ENCODE measurements at regions not wholly inside any gene's neighbourhood (a gene's known extent, or its start where the extent isn't known, plus 50 kb on each side); places are given as distances from the start of the nearest gene placed in this dataset.

- DNase-seq, result no peak
- Histone ChIP-seq H3K27ac (no peak overlapping the region), H3K4me3 (no peak overlapping the region), H3K36me3 (no peaks in the 10 kb centered on the region), H3K27me3 (no peaks in the 10 kb centered on the region), H3K4me1 (no peaks in the 10 kb centered on the region), H3K9me3 (no peaks in the 10 kb centered on the region)
- in situ Hi-C loops (cut with MboI; ENCODE audit: low sequenced_read_pairs in 4 of 4) (no loop called here), intact Hi-C loops (cut with DNase I; ENCODE audit: low total_unique reads) (no loop called here)
- ATAC-seq, result no peak
- TF ChIP-seq POLR2A (IDR thresholded peaks at IDR 0.05), result no peak
- no peak for TF ChIP-seq CTCF (IDR thresholded peaks at IDR 0.05 in 4 of 5, conservative IDR thresholded peaks at IDR 0.05 in 1 of 5)
Measured at GRCh38 chr4:26001816-26002215, 87.8 kb downstream of the SMIM20 start.

GRCh38 chr4:26003056-26003455, 89.0 kb downstream of the SMIM20 start:
- intact Hi-C loops (cut with DNase I; ENCODE audit: low total_unique reads) (no loop called here), in situ Hi-C loops (cut with MboI; ENCODE audit: low sequenced_read_pairs in 4 of 4) (no loop called here)
- H3K27ac ChIP-seq, result no peak overlapping the region
- no peak for TF ChIP-seq CTCF (IDR thresholded peaks at IDR 0.05 in 4 of 5, conservative IDR thresholded peaks at IDR 0.05 in 1 of 5)
- no peak for TF ChIP-seq POLR2A (IDR thresholded peaks at IDR 0.05)
- DNase-seq, result no peak
- H3K4me3 ChIP-seq, result no peak overlapping the region
- no peak for ATAC-seq
- no peaks in the 10 kb centered on the region for H3K36me3 ChIP-seq
- no peaks in the 10 kb centered on the region for H3K4me1 ChIP-seq
- H3K9me3 ChIP-seq, result no peaks in the 10 kb centered on the region
- H3K27me3 ChIP-seq, result no peaks in the 10 kb centered on the region

DNA sequence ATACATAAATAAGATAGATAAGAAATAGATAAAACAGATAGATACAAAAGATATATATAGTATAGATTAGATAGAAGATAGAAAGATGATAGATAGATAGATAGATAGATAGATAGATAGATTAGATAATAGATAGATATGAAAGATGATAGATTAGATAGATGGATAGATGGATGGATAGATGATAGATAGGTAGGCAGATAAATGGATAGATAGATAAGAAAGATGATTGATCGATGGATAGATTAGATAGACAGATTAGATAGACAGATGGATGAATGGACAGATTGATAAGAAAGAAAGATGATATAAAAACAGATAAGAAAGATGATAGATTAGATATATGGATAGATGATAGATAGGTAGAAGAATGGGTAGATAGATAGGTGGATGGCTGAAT, 90.3 kb downstream of the SMIM20 start:
- H3K27ac ChIP-seq, result no peak overlapping the region
- DNase-seq (no peak), ATAC-seq (no peak)
- H3K36me3 ChIP-seq, result no peaks in the 10 kb centered on the region
- H3K27me3 ChIP-seq, result no peaks in the 10 kb centered on the region
- TF ChIP-seq POLR2A (IDR thresholded peaks at IDR 0.05) (no peak), CTCF (IDR thresholded peaks at IDR 0.05 in 4 of 5, conservative IDR thresholded peaks at IDR 0.05 in 1 of 5) (no peak)
- H3K9me3 ChIP-seq, result no peaks in the 10 kb centered on the region
- in situ Hi-C loops (cut with MboI; ENCODE audit: low sequenced_read_pairs in 4 of 4), result no loop called here
- H3K4me3 ChIP-seq, result no peak overlapping the region
- intact Hi-C loops (cut with DNase I; ENCODE audit: low total_unique reads), result no loop called here
- no peaks in the 10 kb centered on the region for H3K4me1 ChIP-seq

DNA sequence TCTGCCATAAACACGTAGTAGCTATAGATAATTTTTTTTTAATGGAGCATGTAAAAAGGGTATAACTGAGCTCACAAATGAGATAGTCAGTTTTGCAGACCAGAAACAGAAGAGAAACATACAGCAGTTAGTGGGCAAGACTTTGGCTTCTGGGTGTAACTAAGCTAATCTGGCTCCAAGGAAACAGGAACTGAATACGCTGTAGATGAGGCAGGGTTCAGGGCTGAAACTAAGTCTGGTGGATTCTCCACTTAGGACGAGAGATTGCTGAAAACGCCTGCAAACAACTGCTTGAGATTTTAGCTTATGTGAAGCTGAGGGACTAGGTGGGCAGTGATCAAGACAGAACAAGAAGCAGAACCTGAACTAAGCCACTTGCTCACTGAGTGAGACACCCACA, 91.7 kb downstream of the SMIM20 start:
- Histone ChIP-seq H3K4me1 (no peaks in the 10 kb centered on the region), H3K36me3 (no peaks in the 10 kb centered on the region), H3K9me3 (no peaks in the 10 kb centered on the region), H3K27me3 (no peaks in the 10 kb centered on the region), H3K27ac (no peak overlapping the region), H3K4me3 (no peak overlapping the region)
- intact Hi-C loops (cut with DNase I; ENCODE audit: low total_unique reads), result no loop called here
- DNase-seq, result no peak
- in situ Hi-C loops (cut with MboI; ENCODE audit: low sequenced_read_pairs in 4 of 4), result no loop called here
- TF ChIP-seq CTCF (IDR thresholded peaks at IDR 0.05 in 4 of 5, conservative IDR thresholded peaks at IDR 0.05 in 1 of 5) (no peak), POLR2A (IDR thresholded peaks at IDR 0.05) (no peak)
- no peak for ATAC-seq

GRCh38 chr4:26008737-26009136, 94.7 kb downstream of the SMIM20 start:
- in situ Hi-C loops (cut with MboI; ENCODE audit: low sequenced_read_pairs in 4 of 4) (no loop called here), intact Hi-C loops (cut with DNase I; ENCODE audit: low total_unique reads) (no loop called here)
- DNase-seq, result no peak
- TF ChIP-seq POLR2A (IDR thresholded peaks at IDR 0.05) (no peak), CTCF (IDR thresholded peaks at IDR 0.05 in 4 of 5, conservative IDR thresholded peaks at IDR 0.05 in 1 of 5) (no peak)
- Histone ChIP-seq H3K27ac (no peak overlapping the region), H3K27me3 (no peaks in the 10 kb centered on the region), H3K36me3 (no peaks in the 10 kb centered on the region), H3K4me3 (peak overlapping the region in 1 of 4 donors; percentile 16), H3K9me3 (no peaks in the 10 kb centered on the region), H3K4me1 (no peaks in the 10 kb centered on the region)
- ATAC-seq, result no peak
